GM21576 (cell line): ENCODE measurements at regions not wholly inside any gene's neighbourhood (a gene's known extent, or its start where the extent isn't known, plus 50 kb on each side); places are given as distances from the start of the nearest gene placed in this dataset.
"Not testable (repeated sequence)": the region's sequence is repeated elsewhere in the genome, so short reads cannot be mapped to it uniquely, and the experiment has no call there.

Source experiments
- ATAC-seq: cut with Tn5 transposase; IDR thresholded peaks from one replicate; pipeline ENCODE4 v1.9.1; 2021; ENCODE audit warnings: mild to moderate bottlenecking, moderate library complexity; ENCODE audit not compliant: unreplicated experiment

GRCh38 chr5:126274076-126274762, 149.0 kb upstream of the GRAMD2B start:
- ATAC-seq = no peak

- ATAC-seq = no peak
Observed at GRCh38 chr5:126274763-126275125, 148.5 kb upstream of the GRAMD2B start.

GRCh38 chr5:126277762-126278161, 145.4 kb upstream of the GRAMD2B start:
- no peak for ATAC-seq

GRCh38 chr5:126280343-126280742, 142.9 kb upstream of the GRAMD2B start:
- no peak for ATAC-seq

- no peak for ATAC-seq
Observed at GRCh38 chr5:126280846-126281245, 142.4 kb upstream of the GRAMD2B start.

- no peak for ATAC-seq
Observed at GRCh38 chr5:126284977-126285696, 138.1 kb upstream of the GRAMD2B start.

- not testable (repeated sequence) for ATAC-seq
Observed at GRCh38 chr5:126296121-126296520, 127.1 kb upstream of the GRAMD2B start.

- no peak for ATAC-seq
Observed at GRCh38 chr5:126300293-126300692, 122.9 kb upstream of the GRAMD2B start.

GRCh38 chr5:126301056-126301455, 122.2 kb upstream of the GRAMD2B start:
- ATAC-seq = no peak

- no peak for ATAC-seq
Observed at GRCh38 chr5:126309860-126310259, 113.3 kb upstream of the GRAMD2B start.

- ATAC-seq = no peak
Observed at GRCh38 chr5:126311766-126312165, 111.4 kb upstream of the GRAMD2B start.

- no peak for ATAC-seq
Observed at GRCh38 chr5:126315341-126315740, 107.9 kb upstream of the GRAMD2B start.

GRCh38 chr5:126332326-126332725, 90.9 kb upstream of the GRAMD2B start:
- no peak for ATAC-seq

- ATAC-seq = no peak
Observed at GRCh38 chr5:126334760-126335159, 88.4 kb upstream of the GRAMD2B start.

- ATAC-seq = no peak
Observed at GRCh38 chr5:126335886-126336285, 87.3 kb upstream of the GRAMD2B start.

- ATAC-seq = no peak
Observed at GRCh38 chr5:126338635-126339034, 84.6 kb upstream of the GRAMD2B start.

GRCh38 chr5:126339215-126339805, 83.9 kb upstream of the GRAMD2B start:
- ATAC-seq = no peak

GRCh38 chr5:126341906-126342630, 81.1 kb upstream of the GRAMD2B start:
- ATAC-seq = no peak

- no peak for ATAC-seq
Observed at GRCh38 chr5:126348855-126349635, 74.2 kb upstream of the GRAMD2B start.

- no peak for ATAC-seq
Observed at GRCh38 chr5:126351153-126351552, 72.1 kb upstream of the GRAMD2B start.
